GM12873 (cell line): ENCODE measurements at regions not wholly inside any gene's neighbourhood (a gene's known extent, or its start where the extent isn't known, plus 50 kb on each side); places are given as distances from the start of the nearest gene placed in this dataset.

Experiments used
- TF ChIP-seq, protein P1 (sequence below): IDR thresholded peaks from 2 replicates; pipeline ENCODE4 v1.5.1; 2012; ENCODE audit warnings: low read depth, mild to moderate bottlenecking, moderate library complexity, low read length, control low read depth; ENCODE audit not compliant: insufficient read depth; ENCODE audit errors: missing control alignments

DNA sequence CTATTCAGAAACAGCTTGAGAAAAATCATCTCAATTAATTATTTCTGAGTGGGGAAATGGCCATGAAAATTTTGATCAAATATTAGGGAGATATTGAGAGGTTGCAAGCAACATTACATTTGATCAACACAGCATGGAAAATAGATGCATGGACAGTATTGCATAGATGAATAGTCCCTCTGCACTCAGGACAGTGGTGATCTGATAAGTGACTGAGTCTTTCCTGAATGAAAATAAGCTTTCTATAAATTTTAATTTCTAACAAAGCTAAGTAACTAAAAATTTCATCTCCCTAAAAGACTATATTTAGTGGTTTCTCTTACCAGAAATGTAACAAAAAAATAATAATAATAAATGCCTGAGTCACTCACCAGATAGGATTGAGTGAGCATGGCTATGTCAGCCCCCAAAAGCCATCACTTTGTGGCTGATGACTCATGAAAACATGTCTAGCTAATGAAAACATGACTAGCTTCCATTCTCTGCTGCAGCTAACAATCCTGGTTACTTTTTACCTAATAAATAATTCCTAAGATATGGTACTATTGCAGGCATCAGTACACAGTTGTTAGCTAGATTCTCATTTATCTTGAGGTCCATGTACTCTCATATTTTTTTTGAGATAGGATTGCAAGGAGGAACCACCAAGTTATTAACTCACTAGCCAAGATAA lies 1294.8 kb upstream of the ACO1 start:
- TF ChIP-seq, protein P1, sequence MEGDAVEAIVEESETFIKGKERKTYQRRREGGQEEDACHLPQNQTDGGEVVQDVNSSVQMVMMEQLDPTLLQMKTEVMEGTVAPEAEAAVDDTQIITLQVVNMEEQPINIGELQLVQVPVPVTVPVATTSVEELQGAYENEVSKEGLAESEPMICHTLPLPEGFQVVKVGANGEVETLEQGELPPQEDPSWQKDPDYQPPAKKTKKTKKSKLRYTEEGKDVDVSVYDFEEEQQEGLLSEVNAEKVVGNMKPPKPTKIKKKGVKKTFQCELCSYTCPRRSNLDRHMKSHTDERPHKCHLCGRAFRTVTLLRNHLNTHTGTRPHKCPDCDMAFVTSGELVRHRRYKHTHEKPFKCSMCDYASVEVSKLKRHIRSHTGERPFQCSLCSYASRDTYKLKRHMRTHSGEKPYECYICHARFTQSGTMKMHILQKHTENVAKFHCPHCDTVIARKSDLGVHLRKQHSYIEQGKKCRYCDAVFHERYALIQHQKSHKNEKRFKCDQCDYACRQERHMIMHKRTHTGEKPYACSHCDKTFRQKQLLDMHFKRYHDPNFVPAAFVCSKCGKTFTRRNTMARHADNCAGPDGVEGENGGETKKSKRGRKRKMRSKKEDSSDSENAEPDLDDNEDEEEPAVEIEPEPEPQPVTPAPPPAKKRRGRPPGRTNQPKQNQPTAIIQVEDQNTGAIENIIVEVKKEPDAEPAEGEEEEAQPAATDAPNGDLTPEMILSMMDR = no peak

DNA sequence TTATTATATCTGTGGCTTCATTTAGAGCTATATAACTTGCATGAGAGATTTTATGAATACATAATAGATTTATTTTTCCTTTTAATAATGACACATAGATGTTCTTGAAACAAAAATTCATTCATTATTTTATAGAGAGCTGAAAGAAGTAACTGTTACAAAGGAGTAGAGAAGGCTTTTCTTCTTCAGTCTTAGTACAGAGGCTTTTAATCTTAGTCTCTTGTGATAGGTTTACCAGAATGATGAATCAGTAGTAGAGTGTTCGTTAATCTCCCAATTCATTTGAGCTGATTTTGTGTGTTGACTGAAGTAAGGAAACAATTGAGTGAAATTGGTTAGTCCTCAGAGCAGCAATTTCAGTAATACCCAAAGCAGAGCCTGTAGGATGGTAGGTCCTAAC lies 1284.1 kb upstream of the ACO1 start:
- TF ChIP-seq, protein P1 = no peak

DNA sequence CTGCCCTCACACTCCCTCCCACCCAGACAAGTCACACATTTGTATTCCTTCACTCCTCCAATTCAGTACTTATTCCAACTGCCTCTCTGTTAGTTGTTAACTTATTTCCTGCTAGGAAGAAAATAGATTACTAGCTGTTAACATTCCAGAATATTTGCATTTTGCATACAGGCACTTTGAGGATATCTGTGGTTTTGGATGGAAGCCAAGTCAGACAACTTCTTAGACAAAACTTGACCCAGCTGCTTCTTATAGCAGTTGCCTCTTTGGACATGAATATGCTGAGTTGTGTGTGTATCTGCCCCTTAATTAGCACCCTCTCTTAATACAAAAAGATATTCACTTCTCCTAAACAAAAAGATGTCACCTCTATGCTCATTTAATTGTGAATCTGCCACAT lies 1280.6 kb upstream of the ACO1 start:
- TF ChIP-seq, protein P1 = no peak

DNA sequence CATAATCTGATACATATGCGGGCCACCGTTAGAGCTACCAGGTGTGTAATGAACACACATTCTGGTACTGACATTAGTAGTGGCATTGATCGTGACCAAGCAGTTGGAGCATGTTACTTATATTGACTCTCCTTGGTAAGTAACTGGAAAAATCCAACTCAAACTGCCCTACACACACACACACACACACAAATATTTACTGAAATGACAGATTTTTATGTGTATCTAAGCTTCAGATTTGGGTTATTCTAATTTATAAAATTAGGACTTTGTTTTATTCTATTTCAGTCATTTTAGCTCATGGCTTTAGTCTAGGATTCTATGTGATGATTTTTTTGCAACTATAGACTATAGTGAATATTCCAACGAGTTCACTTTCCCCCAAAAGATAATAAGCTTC lies 1280.2 kb upstream of the ACO1 start:
- TF ChIP-seq, protein P1 = no peak

DNA sequence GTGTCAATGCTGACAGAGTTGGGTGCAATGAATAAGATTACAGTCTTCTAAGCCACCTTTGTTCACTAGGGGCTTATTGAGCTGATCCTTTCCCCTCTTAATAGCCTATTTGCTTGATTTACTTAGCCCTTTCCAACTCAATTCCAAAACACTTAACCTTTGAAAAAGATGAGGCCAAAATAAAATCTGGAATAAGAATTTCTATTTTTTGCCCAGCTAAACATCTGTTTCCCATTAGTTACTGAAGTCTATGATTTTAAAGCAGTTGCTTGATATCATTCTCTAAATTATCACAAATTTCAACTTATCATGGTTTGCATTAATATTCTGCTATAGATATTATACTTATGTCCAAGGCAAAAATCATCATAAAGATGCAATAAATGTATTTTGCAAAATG lies 1272.0 kb upstream of the ACO1 start:
- TF ChIP-seq, protein P1 = no peak

DNA sequence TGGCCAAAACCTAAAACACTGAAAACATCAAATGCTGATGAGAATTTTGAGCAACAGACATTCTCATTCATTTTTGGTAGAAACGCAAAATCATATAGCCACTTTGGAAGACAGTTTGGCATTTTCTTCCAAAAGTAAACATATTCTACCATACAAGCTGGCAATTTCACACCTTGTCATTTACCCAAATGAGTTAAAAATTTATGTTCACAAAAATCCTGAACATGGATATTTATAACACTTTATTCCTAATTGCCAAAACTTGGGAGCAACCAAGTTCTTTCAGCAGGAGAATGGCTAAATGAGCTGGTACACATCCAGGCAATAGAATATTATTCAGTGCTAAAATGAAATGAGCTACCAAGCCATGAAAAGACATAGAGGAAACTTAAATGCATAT lies 1270.1 kb upstream of the ACO1 start:
- TF ChIP-seq, protein P1 = no peak

DNA sequence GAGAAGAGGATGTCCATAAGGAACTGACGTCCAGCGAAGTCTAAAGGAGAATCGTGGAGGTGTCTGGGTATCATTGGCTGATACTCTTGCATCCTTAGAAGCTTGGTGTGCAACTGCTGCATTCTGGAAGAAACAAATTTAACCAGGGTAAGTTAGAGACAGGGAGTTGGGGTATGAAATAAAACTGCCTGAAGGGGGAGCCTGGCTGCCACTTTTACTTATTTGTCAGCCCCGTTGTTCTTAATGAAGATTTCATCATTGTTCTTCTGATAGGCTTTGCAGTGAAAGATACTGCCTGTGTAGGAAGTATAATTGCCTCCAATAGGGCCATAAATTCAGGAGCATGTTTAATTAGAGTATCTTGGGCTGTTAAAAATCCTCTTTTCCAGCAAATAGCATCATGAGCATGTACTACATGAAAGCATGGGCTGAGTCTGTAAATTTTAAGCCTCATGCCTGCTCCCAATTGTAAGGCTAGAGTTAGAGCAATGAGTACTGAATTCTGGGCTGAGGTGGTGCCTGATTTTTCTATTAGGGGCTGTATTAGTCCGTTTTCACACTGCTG lies 1264.5 kb upstream of the ACO1 start:
- TF ChIP-seq, protein P1 = peak; percentile 64
